CD14-positive monocyte (primary cell): ENCODE measurements at regions not wholly inside any gene's neighbourhood (a gene's known extent, or its start where the extent isn't known, plus 50 kb on each side); places are given as distances from the start of the nearest gene placed in this dataset.
A peak's percentile ranks its signal among the peaks of the same experiment; 100 is the strongest.

Source experiments
- DNase-seq, 3 donors: peaks; one replicate each; pipeline ENCODE4 v3.0.0-alpha.2; 2011 to 2022
- H2AFZ ChIP-seq: 2 replicates; pipeline ENCODE4 v1.6.0; 2012; ENCODE audit warnings: mild to moderate bottlenecking, low read depth, low read length, inconsistent platforms; ENCODE audit not compliant: insufficient read depth, poor library complexity, severe bottlenecking
- H3K27ac ChIP-seq, 2 donors: 1 replicate in 1 of 2; 2 replicates in 1 of 2; pipeline ENCODE4 v1.5.1; 2012 to 2013; ENCODE audit warnings: low read length in 2 of 2, control low read depth in 1 of 2, inconsistent platforms in 1 of 2, low read depth in 1 of 2, mild to moderate bottlenecking in 1 of 2
- H3K27me3 ChIP-seq, 2 donors: one replicate each; pipeline versions ENCODE4 v1.6.0 to v1.6.1; 2011 to 2013; ENCODE audit warnings: low read length in 2 of 2; ENCODE audit not compliant: control insufficient read depth in 2 of 2, insufficient read depth in 2 of 2
- H3K36me3 ChIP-seq, 2 donors: replicated peaks in 1 of 2; 1 replicate in 1 of 2; 2 replicates in 1 of 2; pipeline versions ENCODE4 v1.5.1 to v1.6.1; 2012 to 2013; ENCODE audit warnings: low read length in 2 of 2, control low read depth in 1 of 2, inconsistent platforms in 1 of 2, mild to moderate bottlenecking in 1 of 2; ENCODE audit not compliant: insufficient read depth in 2 of 2, control insufficient read depth in 1 of 2
- H3K4me1 ChIP-seq, 2 donors: 1 replicate in 1 of 2; 2 replicates in 1 of 2; pipeline versions ENCODE4 v1.5.1 to v1.6.1; 2012 to 2013; ENCODE audit warnings: low read length in 2 of 2, control low read depth in 1 of 2, inconsistent platforms in 1 of 2, mild to moderate bottlenecking in 1 of 2, moderate library complexity in 1 of 2; ENCODE audit not compliant: insufficient read depth in 2 of 2, control insufficient read depth in 1 of 2
- H3K4me2 ChIP-seq: replicated peaks from 2 replicates; pipeline ENCODE3; 2012; ENCODE audit warnings: low read length, moderate library complexity, mild to moderate bottlenecking; ENCODE audit not compliant: poor library complexity, severe bottlenecking; ENCODE audit errors: extremely low read depth
- H3K4me3 ChIP-seq, 3 experiments: fragments of 200-600 bp in 1 of 3; sonication (generic) in 1 of 3; replicated peaks in 1 of 3; 1 replicate in 2 of 3; 2 replicates in 1 of 3; pipeline ENCODE4 v1.5.1; 2011 to 2013; ENCODE audit warnings: low read length in 3 of 3, mild to moderate bottlenecking in 3 of 3, control low read depth in 2 of 3, low read depth in 2 of 3, inconsistent platforms in 1 of 3, moderate library complexity in 1 of 3
- H3K79me2 ChIP-seq: 2 replicates; pipeline ENCODE4 v1.6.0; 2012; ENCODE audit warnings: mild to moderate bottlenecking, control low read depth, inconsistent platforms, low read length, moderate library complexity; ENCODE audit not compliant: insufficient read depth
- H3K9ac ChIP-seq: 2 replicates; pipeline ENCODE4 v1.6.0; 2017; ENCODE audit warnings: low read length, mild to moderate bottlenecking; ENCODE audit not compliant: insufficient read depth, poor library complexity, severe bottlenecking
- H3K9me3 ChIP-seq, 2 donors: replicated peaks in 1 of 2; 1 replicate in 1 of 2; 2 replicates in 1 of 2; pipeline versions ENCODE4 v1.5.1 to v1.6.1; 2012 to 2013; ENCODE audit warnings: low read length in 2 of 2, control low read depth in 1 of 2; ENCODE audit not compliant: control insufficient read depth in 1 of 2, insufficient read depth in 1 of 2
- H4K20me1 ChIP-seq: 2 replicates; pipeline ENCODE4 v1.6.0; 2012; ENCODE audit warnings: mild to moderate bottlenecking, low read length, control low read depth, moderate library complexity; ENCODE audit not compliant: insufficient read depth
- H3K27ac Mint-ChIP-seq, 7 donors: one replicate each; pipeline ENCODE4 v1.8.0; 2020; ENCODE audit warnings: mild to moderate bottlenecking in 7 of 7, mixed read lengths in 7 of 7, moderate library complexity in 6 of 7, inconsistent platforms in 2 of 7
- H3K27me3 Mint-ChIP-seq, 3 donors: one replicate each; pipeline ENCODE4 v1.8.0; 2021 to 2022; ENCODE audit warnings: low read depth in 3 of 3, mild to moderate bottlenecking in 3 of 3, mixed read lengths in 3 of 3, moderate library complexity in 3 of 3, inconsistent platforms in 1 of 3
- H3K36me3 Mint-ChIP-seq, 2 donors: one replicate each; pipeline ENCODE4 v1.8.0; 2020; ENCODE audit warnings: mixed read lengths in 2 of 2, inconsistent platforms in 1 of 2, mild to moderate bottlenecking in 1 of 2
- H3K4me1 Mint-ChIP-seq: one replicate; pipeline ENCODE4 v1.8.0; 2020; ENCODE audit warnings: mild to moderate bottlenecking, mixed read lengths
- H3K4me3 Mint-ChIP-seq, 2 donors: one replicate each; pipeline ENCODE4 v1.8.0; 2020; ENCODE audit warnings: mild to moderate bottlenecking in 2 of 2, mixed read lengths in 2 of 2, moderate library complexity in 1 of 2
- H3K9me3 Mint-ChIP-seq, 7 donors: one replicate each; pipeline ENCODE4 v1.8.0; 2020 to 2022; ENCODE audit warnings: mixed read lengths in 7 of 7, mild to moderate bottlenecking in 6 of 7, moderate library complexity in 6 of 7, inconsistent platforms in 2 of 7
- WGBS: methylation state at CpG from one replicate; pipeline ENCODE4 v1.1.5; 2013; ENCODE audit warnings: missing lambda C conversion rate; ENCODE audit not compliant: insufficient coverage; 5-methylcytosine and 5-hydroxymethylcytosine counted together
- intact Hi-C, 2 donors: fragments of 100-400 bp; cut with micrococcal nuclease; formaldehyde crosslinking; loops; one replicate each; pipeline versions ENCODE4 v1.15.0 to v1.15.1; 2023
- TF ChIP-seq, protein P1 (sequence below): fragments of 200-600 bp; IDR thresholded peaks from one replicate; pipeline ENCODE4 v1.8.0; 2022; ENCODE audit warnings: antibody characterized with exemption, mild to moderate bottlenecking

DNA sequence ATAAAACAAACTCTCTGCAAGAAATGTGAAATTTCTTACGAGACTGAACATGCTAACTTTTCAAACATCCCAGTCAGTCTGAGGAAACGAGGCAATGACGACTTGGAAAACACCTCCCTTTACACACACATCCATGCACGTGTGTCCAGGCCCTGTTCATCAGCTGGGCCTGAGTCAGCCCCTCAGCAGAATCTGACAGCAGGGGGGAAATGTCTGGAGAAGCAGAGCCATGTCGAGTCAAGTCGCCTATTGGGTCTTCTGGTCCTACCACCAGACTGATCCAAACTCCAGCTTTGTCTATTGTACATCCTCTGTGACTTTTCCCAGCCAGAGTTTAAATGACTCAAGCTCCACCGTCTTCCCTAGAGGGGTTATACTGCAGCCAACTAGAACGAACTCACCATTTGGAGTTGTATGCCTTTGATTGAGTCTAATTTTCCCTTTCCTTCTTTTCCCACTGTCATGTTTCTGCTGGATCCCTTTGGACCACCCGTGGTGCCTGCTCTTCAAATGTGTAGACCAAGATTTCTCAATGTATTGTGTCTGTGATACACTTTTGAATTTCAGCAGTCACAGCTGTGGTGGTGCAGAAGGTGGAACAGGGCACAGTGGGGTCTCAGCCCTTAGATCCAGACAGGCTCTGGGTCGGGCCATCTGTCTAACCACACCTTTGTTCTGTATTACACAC lies 254.0 kb downstream of the CDC5L start:
- H3K27me3 Mint-ChIP-seq, result peaks cover 1 to 9% (median 4%) of the 10 kb centered on the region in 3 donors
- Histone ChIP-seq H3K4me3 (no peak overlapping the region), H2AFZ (no peak overlapping the region), H3K36me3 (no peaks in the 10 kb centered on the region), H3K79me2 (no peaks in the 10 kb centered on the region), H3K4me2 (no peak overlapping the region), H4K20me1 (no peaks in the 10 kb centered on the region), H3K27ac (no peak overlapping the region), H3K27me3 (no peaks in the 10 kb centered on the region), H3K4me1 (peaks cover 7 to 11% of the 10 kb centered on the region in 2 donors), H3K9me3 (no peaks in the 10 kb centered on the region), H3K9ac (no peak overlapping the region)
- no peaks in the 10 kb centered on the region for H3K36me3 Mint-ChIP-seq
- intact Hi-C loops, result no loop called here
- H3K4me1 Mint-ChIP-seq, result peaks cover 19% of the 10 kb centered on the region
- peak in 1 of 3 donors; percentile 23 for DNase-seq
- WGBS, result 96% methylated on average over 3 of the region's 10 CpGs
- peak overlapping the region in 4 of 7 donors; percentile 37 to 83 (median 72) for H3K27ac Mint-ChIP-seq
- H3K9me3 Mint-ChIP-seq, result no peaks in the 10 kb centered on the region
- H3K4me3 Mint-ChIP-seq, result no peak overlapping the region
- TF ChIP-seq, protein P1, sequence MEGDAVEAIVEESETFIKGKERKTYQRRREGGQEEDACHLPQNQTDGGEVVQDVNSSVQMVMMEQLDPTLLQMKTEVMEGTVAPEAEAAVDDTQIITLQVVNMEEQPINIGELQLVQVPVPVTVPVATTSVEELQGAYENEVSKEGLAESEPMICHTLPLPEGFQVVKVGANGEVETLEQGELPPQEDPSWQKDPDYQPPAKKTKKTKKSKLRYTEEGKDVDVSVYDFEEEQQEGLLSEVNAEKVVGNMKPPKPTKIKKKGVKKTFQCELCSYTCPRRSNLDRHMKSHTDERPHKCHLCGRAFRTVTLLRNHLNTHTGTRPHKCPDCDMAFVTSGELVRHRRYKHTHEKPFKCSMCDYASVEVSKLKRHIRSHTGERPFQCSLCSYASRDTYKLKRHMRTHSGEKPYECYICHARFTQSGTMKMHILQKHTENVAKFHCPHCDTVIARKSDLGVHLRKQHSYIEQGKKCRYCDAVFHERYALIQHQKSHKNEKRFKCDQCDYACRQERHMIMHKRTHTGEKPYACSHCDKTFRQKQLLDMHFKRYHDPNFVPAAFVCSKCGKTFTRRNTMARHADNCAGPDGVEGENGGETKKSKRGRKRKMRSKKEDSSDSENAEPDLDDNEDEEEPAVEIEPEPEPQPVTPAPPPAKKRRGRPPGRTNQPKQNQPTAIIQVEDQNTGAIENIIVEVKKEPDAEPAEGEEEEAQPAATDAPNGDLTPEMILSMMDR, result no peak

GRCh38 chr6:44642349-44642748 lies 254.8 kb downstream of the CDC5L start:
- Histone ChIP-seq H3K4me2 (no peak overlapping the region), H2AFZ (no peak overlapping the region), H3K27me3 (no peaks in the 10 kb centered on the region), H4K20me1 (no peaks in the 10 kb centered on the region), H3K36me3 (no peaks in the 10 kb centered on the region), H3K4me1 (peaks cover 7 to 11% of the 10 kb centered on the region in 2 donors), H3K4me3 (no peak overlapping the region), H3K79me2 (no peaks in the 10 kb centered on the region), H3K9me3 (no peaks in the 10 kb centered on the region), H3K9ac (no peak overlapping the region), H3K27ac (peak overlapping the region in 1 of 2 donors; percentile 2)
- Mint-ChIP-seq H3K36me3 (no peaks in the 10 kb centered on the region), H3K4me1 (peaks cover 19% of the 10 kb centered on the region), H3K9me3 (no peaks in the 10 kb centered on the region), H3K4me3 (no peak overlapping the region), H3K27ac (peak overlapping the region; percentile 28 to 88 (median 81)), H3K27me3 (peaks cover 0 to 6% (median 0%) of the 10 kb centered on the region in 3 donors)
- intact Hi-C loops, result no loop called here
- TF ChIP-seq, protein P1, result no peak
- WGBS, result no CpG with 5 or more reads among the region's 1 CpG
- DNase-seq, result peak; percentile 33 to 66 (median 50)
